ENCODE measurements at regions not wholly inside any gene's neighbourhood (a gene's known extent, or its start where the extent isn't known, plus 50 kb on each side); places are given as distances from the start of the nearest gene placed in this dataset.

DNA sequence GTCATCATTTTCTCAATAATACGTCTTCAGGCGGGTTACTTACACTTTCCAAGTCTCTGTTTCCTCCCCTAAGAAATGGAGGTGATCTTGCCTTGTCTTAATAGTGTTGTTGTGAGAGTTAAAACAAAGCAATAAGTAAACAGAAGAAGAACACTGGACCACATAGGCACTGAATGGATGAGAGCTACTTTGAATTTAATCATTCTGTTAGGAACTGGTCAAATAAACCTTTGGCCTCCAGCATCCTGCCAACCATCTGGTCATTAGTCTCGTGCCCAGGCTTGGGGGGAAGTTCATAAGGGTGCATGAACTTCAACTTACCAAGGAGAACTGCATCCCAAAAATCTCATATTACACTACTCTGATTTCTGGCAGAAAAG is 109.4 kb upstream of the C7orf33 start:
- TF ChIP-seq CTCF (conservative IDR thresholded peaks at IDR 0.05) (no peak), EZH2 (IDR thresholded peaks at IDR 0.05; ENCODE audit: low read depth) (no peak)

All from PC-9 (cell line).